Bronchial epithelial cell (primary cell): ENCODE measurements at regions not wholly inside any gene's neighbourhood (a gene's known extent, or its start where the extent isn't known, plus 50 kb on each side); places are given as distances from the start of the nearest gene placed in this dataset.

Source experiments
- DNase-seq: peaks from one replicate; pipeline ENCODE4 v3.0.0-alpha.2; 2010; ENCODE audit warnings: low read depth
- FAIRE-seq: peaks from 2 replicates; lab custom pipeline; 2011; peaks lifted over from hg19 to GRCh38; lab: Jason Lieb, UNC
- H3K27me3 ChIP-seq: 2 replicates; pipeline ENCODE4 v1.5.1; 2011; ENCODE audit warnings: low read length; ENCODE audit not compliant: control insufficient read depth, insufficient read depth
- H3K36me3 ChIP-seq: 2 replicates; pipeline ENCODE4 v1.5.1; 2011; ENCODE audit warnings: low read length; ENCODE audit not compliant: control insufficient read depth, insufficient read depth
- H3K4me3 ChIP-seq: 2 replicates; pipeline ENCODE4 v1.5.1; 2011; ENCODE audit warnings: mild to moderate bottlenecking, low read depth, low read length, control low read depth
- TF ChIP-seq, protein P1 (sequence below): IDR thresholded peaks from 2 replicates; pipeline ENCODE4 v1.5.1; 2011; ENCODE audit warnings: mild to moderate bottlenecking, moderate library complexity, low read length, control low read depth, inconsistent platforms; ENCODE audit not compliant: insufficient read depth, severe bottlenecking

DNA sequence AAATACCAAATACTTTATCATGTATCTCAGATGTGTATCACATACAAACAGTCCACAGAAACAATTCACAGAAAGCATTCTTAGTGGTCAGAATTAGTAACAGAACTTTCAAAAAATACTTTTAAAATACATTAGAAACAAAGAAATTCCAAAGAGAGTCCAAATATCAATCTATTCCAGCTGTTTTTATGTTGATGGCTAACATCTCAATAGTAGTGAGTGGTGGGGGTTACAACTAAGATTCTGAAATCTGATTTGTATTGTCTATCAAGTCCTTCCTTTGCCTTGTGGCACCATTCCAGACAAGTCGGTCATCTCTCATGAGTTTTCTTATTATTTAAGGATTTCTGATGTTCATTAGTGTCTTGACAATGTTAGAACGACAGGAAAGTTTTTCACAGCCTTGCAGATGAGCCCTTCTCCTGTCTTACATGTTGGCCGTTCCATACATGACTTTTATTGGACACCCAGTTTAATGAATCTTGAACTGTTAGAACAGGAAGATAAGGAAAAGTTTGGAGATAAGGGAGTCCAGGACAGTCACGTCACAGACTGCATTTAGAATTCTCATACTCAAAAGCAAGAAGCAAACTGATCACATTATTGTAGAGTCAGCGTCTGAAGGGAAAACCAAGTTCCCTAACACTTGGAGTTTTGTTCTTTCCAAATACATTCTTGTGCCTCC lies 410.3 kb downstream of the PID1 start:
- no peak overlapping the region for H3K4me3 ChIP-seq
- no peaks in the 10 kb centered on the region for H3K36me3 ChIP-seq
- DNase-seq, result no peak
- no peak for FAIRE-seq
- H3K27me3 ChIP-seq, result no peaks in the 10 kb centered on the region
- TF ChIP-seq, protein P1, sequence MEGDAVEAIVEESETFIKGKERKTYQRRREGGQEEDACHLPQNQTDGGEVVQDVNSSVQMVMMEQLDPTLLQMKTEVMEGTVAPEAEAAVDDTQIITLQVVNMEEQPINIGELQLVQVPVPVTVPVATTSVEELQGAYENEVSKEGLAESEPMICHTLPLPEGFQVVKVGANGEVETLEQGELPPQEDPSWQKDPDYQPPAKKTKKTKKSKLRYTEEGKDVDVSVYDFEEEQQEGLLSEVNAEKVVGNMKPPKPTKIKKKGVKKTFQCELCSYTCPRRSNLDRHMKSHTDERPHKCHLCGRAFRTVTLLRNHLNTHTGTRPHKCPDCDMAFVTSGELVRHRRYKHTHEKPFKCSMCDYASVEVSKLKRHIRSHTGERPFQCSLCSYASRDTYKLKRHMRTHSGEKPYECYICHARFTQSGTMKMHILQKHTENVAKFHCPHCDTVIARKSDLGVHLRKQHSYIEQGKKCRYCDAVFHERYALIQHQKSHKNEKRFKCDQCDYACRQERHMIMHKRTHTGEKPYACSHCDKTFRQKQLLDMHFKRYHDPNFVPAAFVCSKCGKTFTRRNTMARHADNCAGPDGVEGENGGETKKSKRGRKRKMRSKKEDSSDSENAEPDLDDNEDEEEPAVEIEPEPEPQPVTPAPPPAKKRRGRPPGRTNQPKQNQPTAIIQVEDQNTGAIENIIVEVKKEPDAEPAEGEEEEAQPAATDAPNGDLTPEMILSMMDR, result no peak

DNA sequence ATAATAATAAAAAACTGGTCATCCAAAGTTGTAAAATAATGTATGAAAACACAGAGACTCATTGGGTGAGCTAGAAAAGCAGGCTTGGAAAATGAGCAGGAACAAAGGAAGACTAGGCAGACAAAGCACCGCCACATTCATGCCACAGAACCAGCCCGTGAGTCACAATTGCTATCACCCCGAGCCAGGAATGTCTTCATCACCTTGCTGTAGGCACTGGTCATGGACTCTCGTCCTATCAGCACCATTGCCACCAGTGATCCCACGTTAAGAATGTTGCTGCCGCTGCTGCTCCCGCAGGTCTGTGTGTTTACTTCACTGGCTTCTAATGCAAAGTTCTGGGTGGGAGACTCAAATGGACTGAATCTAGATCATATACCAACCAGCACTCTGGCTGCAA lies 417.9 kb downstream of the PID1 start:
- Histone ChIP-seq H3K4me3 (no peak overlapping the region), H3K36me3 (no peaks in the 10 kb centered on the region), H3K27me3 (no peaks in the 10 kb centered on the region)
- DNase-seq (no peak), FAIRE-seq (no peak)
- TF ChIP-seq, protein P1, result no peak

DNA sequence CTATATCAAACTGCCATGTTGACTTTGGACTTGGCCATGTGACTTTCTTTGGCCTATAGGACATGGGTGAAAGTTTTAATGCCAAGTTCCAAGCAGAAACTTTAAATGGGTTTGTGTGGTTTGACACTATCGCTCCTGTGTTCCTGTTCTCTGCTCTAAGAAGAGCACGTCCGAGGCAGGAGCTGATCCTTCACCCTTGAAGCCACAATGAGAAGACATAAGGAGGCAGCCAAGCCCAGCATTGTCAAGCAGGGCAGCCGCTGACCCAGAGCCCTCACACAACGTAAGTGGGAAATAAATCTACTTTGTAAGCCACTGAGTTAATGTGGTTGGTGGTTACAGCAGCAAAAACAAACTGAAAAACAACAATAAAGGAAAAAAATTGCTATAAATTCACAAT lies 422.4 kb downstream of the PID1 start:
- Histone ChIP-seq H3K27me3 (no peaks in the 10 kb centered on the region), H3K36me3 (no peaks in the 10 kb centered on the region), H3K4me3 (no peak overlapping the region)
- FAIRE-seq, result no peak
- TF ChIP-seq, protein P1, result no peak
- DNase-seq, result no peak

GRCh38 chr2:228847684-228848083 lies 423.4 kb downstream of the PID1 start:
- TF ChIP-seq, protein P1, result no peak
- no peaks in the 10 kb centered on the region for H3K36me3 ChIP-seq
- H3K4me3 ChIP-seq, result no peak overlapping the region
- H3K27me3 ChIP-seq, result no peaks in the 10 kb centered on the region
- DNase-seq (no peak), FAIRE-seq (no peak)

- FAIRE-seq, result no peak
- Histone ChIP-seq H3K4me3 (no peak overlapping the region), H3K36me3 (no peaks in the 10 kb centered on the region), H3K27me3 (no peaks in the 10 kb centered on the region)
- no peak for DNase-seq
- TF ChIP-seq, protein P1, result no peak
Observed at GRCh38 chr2:228846161-228846560, 424.9 kb downstream of the PID1 start.

DNA sequence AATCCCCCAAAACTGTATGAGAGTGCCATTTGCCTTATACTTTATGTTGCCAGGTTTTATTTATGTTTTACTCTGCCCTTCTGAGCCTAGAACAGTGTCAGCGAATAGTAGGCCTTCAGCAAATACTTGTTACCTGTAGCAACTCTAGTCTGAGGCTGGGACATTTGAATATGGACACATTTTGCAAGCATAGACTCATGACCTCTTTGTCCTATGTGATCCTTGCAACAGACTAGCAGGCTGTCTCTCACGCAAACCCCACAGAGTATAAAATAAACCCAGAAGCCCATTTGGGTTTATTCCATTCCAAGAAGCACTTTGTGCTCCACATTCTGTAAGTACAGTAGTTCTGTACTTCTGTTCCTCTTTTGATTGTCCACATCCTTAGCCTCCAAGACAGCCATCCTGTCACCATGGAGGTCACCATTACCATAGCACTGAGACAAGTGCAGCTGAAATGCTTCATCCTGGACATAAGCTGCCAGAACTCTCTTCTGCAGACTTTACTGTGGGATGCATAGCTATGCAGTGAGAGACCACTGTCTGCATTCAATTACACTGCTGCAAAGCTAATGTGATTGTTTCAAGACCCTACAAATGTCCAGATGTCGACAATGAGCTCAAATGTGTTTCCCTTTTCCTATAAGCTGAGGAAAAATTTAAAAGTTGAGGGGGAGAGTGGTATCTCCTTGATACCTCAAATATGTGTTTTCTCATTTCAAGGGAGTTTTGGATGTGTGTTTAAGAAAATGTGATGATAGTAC lies 425.7 kb downstream of the PID1 start:
- Histone ChIP-seq H3K27me3 (no peaks in the 10 kb centered on the region), H3K36me3 (no peaks in the 10 kb centered on the region), H3K4me3 (no peak overlapping the region)
- DNase-seq (no peak), FAIRE-seq (no peak)
- TF ChIP-seq, protein P1, result no peak
